H1 (cell line): ENCODE measurements at regions not wholly inside any gene's neighbourhood (a gene's known extent, or its start where the extent isn't known, plus 50 kb on each side); places are given as distances from the start of the nearest gene placed in this dataset.
"Not testable (repeated sequence)": the region's sequence is repeated elsewhere in the genome, so short reads cannot be mapped to it uniquely, and the experiment has no call there.

Experiments
- CTCF ChIA-PET: fragments of 300-600 bp; sonication (Branson Sonifier 250); formaldehyde crosslinking; loops from one replicate; lab custom pipeline; 2021; ENCODE audit not compliant: partially characterized antibody; lab: Charles Lee
- POLR2A ChIA-PET: fragments of 300-600 bp; sonication (Branson Sonifier 250); formaldehyde crosslinking; loops from one replicate; lab custom pipeline; 2021; ENCODE audit warnings: inconsistent platforms; ENCODE audit not compliant: partially characterized antibody; lab: Charles Lee
- DNase-seq, 2 experiments: peaks; one replicate each; pipeline versions ENCODE4 v3.0.0 to v3.0.0-alpha.2; 2010 to 2022; ENCODE audit warnings: low spot score in 2 of 2, low read depth in 1 of 2, mixed read lengths in 1 of 2
- FAIRE-seq: peaks from 2 replicates; lab custom pipeline; 2011; peaks lifted over from hg19 to GRCh38; lab: Jason Lieb, UNC
- H2AFZ ChIP-seq: 2 replicates; pipeline ENCODE4 v1.8.1; 2012; ENCODE audit warnings: low read length, inconsistent platforms
- H2AK5ac ChIP-seq: 2 replicates; pipeline ENCODE4 v1.6.1; 2013; ENCODE audit warnings: low read depth, low read length
- H2BK120ac ChIP-seq: replicated peaks from 2 replicates; pipeline ENCODE3; 2013; ENCODE audit warnings: low read depth, low read length, inconsistent platforms
- H2BK12ac ChIP-seq: 2 replicates; pipeline ENCODE4 v1.6.1; 2013; ENCODE audit warnings: low read depth, low read length
- H2BK15ac ChIP-seq: 2 replicates; pipeline ENCODE4 v1.6.1; 2013; ENCODE audit warnings: low read length
- H2BK20ac ChIP-seq: 2 replicates; pipeline ENCODE4 v1.6.1; 2013; ENCODE audit warnings: low read length
- H2BK5ac ChIP-seq: 2 replicates; pipeline ENCODE4 v1.6.1; 2013; ENCODE audit warnings: low read depth, low read length
- H3K14ac ChIP-seq: 2 replicates; pipeline ENCODE4 v1.6.1; 2013; ENCODE audit warnings: inconsistent platforms; ENCODE audit not compliant: insufficient read length
- H3K18ac ChIP-seq: 2 replicates; pipeline ENCODE4 v1.6.1; 2013; ENCODE audit warnings: low read length; ENCODE audit errors: extremely low read depth
- H3K23ac ChIP-seq: 2 replicates; pipeline ENCODE4 v1.6.1; 2013; ENCODE audit warnings: inconsistent platforms; ENCODE audit not compliant: insufficient read length
- H3K23me2 ChIP-seq: 2 replicates; pipeline ENCODE4 v1.6.1; 2013; ENCODE audit warnings: low read depth, low read length
- H3K27ac ChIP-seq: 2 replicates; pipeline ENCODE4 v1.6.1; 2011; ENCODE audit warnings: low read depth, low read length, inconsistent platforms
- H3K27me3 ChIP-seq, 4 experiments: replicated peaks in 1 of 4; 1 replicate in 1 of 4; 2 replicates in 3 of 4; pipeline versions ENCODE4 v1.6.1 to v1.8.1; 2011 to 2013; ENCODE audit warnings: low read length in 3 of 4, mild to moderate bottlenecking in 3 of 4, inconsistent platforms in 2 of 4, mixed read lengths in 2 of 4, moderate library complexity in 1 of 4; ENCODE audit not compliant: control insufficient read depth in 3 of 4, insufficient read depth in 3 of 4; ENCODE audit errors: extremely low read depth in 1 of 4
- H3K36me3 ChIP-seq, 4 experiments: 2 replicates each; pipeline versions ENCODE4 v1.6.1 to v1.8.1; 2011 to 2013; ENCODE audit warnings: mild to moderate bottlenecking in 4 of 4, low read length in 3 of 4, moderate library complexity in 2 of 4, control low read depth in 1 of 4, inconsistent platforms in 1 of 4; ENCODE audit not compliant: insufficient read depth in 4 of 4, control insufficient read depth in 2 of 4
- H3K4ac ChIP-seq: replicated peaks from 2 replicates; pipeline ENCODE3; 2013; ENCODE audit warnings: low read length, low read depth, mixed read lengths, inconsistent platforms; ENCODE audit not compliant: insufficient read length
- H3K4me1 ChIP-seq, 4 experiments: replicated peaks in 1 of 4; 1 replicate in 1 of 4; 2 replicates in 3 of 4; pipeline versions ENCODE4 v1.6.1 to v1.8.1; 2011 to 2013; ENCODE audit warnings: low read length in 3 of 4, inconsistent platforms in 2 of 4, mixed read lengths in 1 of 4; ENCODE audit not compliant: insufficient read depth in 4 of 4, control insufficient read depth in 3 of 4
- H3K4me2 ChIP-seq, 2 experiments: 2 replicates each; pipeline versions ENCODE4 v1.6.1 to v1.8.1; 2011 to 2013; ENCODE audit warnings: low read depth in 2 of 2, low read length in 2 of 2, control low read depth in 1 of 2, inconsistent platforms in 1 of 2, mild to moderate bottlenecking in 1 of 2; ENCODE audit not compliant: insufficient read depth in 1 of 2
- H3K4me3 ChIP-seq, 4 experiments: fragments of 200-600, 300-600 bp in 1 of 4; sonication (generic), shearing (Covaris generic), sonication (Bioruptor Twin) in 1 of 4; 2 replicates each; pipeline versions ENCODE4 v1.5.1 to v1.8.1; 2011 to 2016; ENCODE audit warnings: low read length in 4 of 4, low read depth in 3 of 4, control low read depth in 2 of 4, inconsistent platforms in 2 of 4, mild to moderate bottlenecking in 2 of 4, mixed read lengths in 1 of 4, moderate library complexity in 1 of 4; ENCODE audit not compliant: insufficient read depth in 2 of 4; ENCODE audit errors: extremely low read depth in 1 of 4
- H3K56ac ChIP-seq: replicated peaks from 2 replicates; pipeline ENCODE3; 2013; ENCODE audit warnings: low read depth, mild to moderate bottlenecking, mixed read lengths, low read length, inconsistent platforms; ENCODE audit not compliant: insufficient read length
- H3K79me1 ChIP-seq: 2 replicates; pipeline ENCODE4 v1.6.1; 2013; ENCODE audit warnings: low read depth, low read length, control low read depth
- H3K79me2 ChIP-seq, 2 experiments: 2 replicates each; pipeline versions ENCODE4 v1.6.1 to v1.8.1; 2012 to 2013; ENCODE audit warnings: low read length in 2 of 2, mild to moderate bottlenecking in 2 of 2, inconsistent platforms in 1 of 2; ENCODE audit not compliant: insufficient read depth in 2 of 2, control insufficient read depth in 1 of 2
- H3K9ac ChIP-seq, 4 experiments: replicated peaks in 1 of 4; 1 replicate in 1 of 4; 2 replicates in 3 of 4; pipeline versions ENCODE4 v1.6.1 to v1.8.1; 2011 to 2013; ENCODE audit warnings: low read depth in 3 of 4, low read length in 3 of 4, control low read depth in 2 of 4, mild to moderate bottlenecking in 2 of 4, moderate library complexity in 2 of 4, inconsistent platforms in 1 of 4; ENCODE audit errors: extremely low read depth in 1 of 4
- H3K9me3 ChIP-seq, 2 experiments: 2 replicates each; pipeline versions ENCODE4 v1.6.1 to v1.8.1; 2012 to 2013; ENCODE audit warnings: mild to moderate bottlenecking in 2 of 2, moderate library complexity in 2 of 2, control low read depth in 1 of 2, inconsistent platforms in 1 of 2, low read depth in 1 of 2, low read length in 1 of 2, mixed read lengths in 1 of 2; ENCODE audit not compliant: insufficient read depth in 2 of 2
- H4K20me1 ChIP-seq, 2 experiments: replicated peaks in 1 of 2; 2 replicates each; pipeline versions ENCODE3 to v1.8.1; 2011 to 2013; ENCODE audit warnings: inconsistent platforms in 2 of 2, low read length in 2 of 2, mild to moderate bottlenecking in 1 of 2; ENCODE audit not compliant: insufficient read depth in 2 of 2, control insufficient read depth in 1 of 2
- H4K5ac ChIP-seq: 2 replicates; pipeline ENCODE4 v1.6.1; 2013; ENCODE audit warnings: low read length, low read depth, mixed read lengths, inconsistent platforms; ENCODE audit not compliant: insufficient read length
- H4K8ac ChIP-seq: 2 replicates; pipeline ENCODE4 v1.8.0; 2013; ENCODE audit warnings: mild to moderate bottlenecking, moderate library complexity, low read length, inconsistent platforms; ENCODE audit not compliant: insufficient read depth; ENCODE audit errors: extremely low read depth
- H4K91ac ChIP-seq: replicated peaks from 2 replicates; pipeline ENCODE3; 2013; ENCODE audit warnings: low read length, mixed read lengths, inconsistent platforms; ENCODE audit not compliant: insufficient read length
- WGBS, 2 experiments: shearing (Covaris generic) in 1 of 2; methylation state at CpG; one replicate each; pipeline versions ENCODE4 v1.1.6 to v1.1.7; 2013 to 2015; ENCODE audit warnings: low lambda C conversion rate in 2 of 2, mixed read lengths in 2 of 2, inconsistent platforms in 1 of 2, low coverage in 1 of 2, missing lambda C conversion rate in 1 of 2; ENCODE audit not compliant: insufficient replicate concordance in 2 of 2, insufficient coverage in 1 of 2, insufficient read length in 1 of 2; ENCODE audit errors: extremely low coverage in 1 of 2, missing lambda C conversion rate in 1 of 2; 5-methylcytosine and 5-hydroxymethylcytosine counted together

GRCh38 chr2:90179591-90179990 is 1488.1 kb downstream of the RPIA start:
- FAIRE-seq, POLR2A ChIA-PET: not testable (repeated sequence)

More at GRCh38 chr2:90179591-90179990, 1488.1 kb downstream of the RPIA start:
- H2BK12ac ChIP-seq, H3K56ac ChIP-seq, DNase-seq, H4K8ac ChIP-seq, H3K4ac ChIP-seq, H3K14ac ChIP-seq, H4K91ac ChIP-seq, H4K5ac ChIP-seq, H3K23me2 ChIP-seq, H4K20me1 ChIP-seq, H2AK5ac ChIP-seq, H2AFZ ChIP-seq, H2BK15ac ChIP-seq, H3K9ac ChIP-seq, H3K9me3 ChIP-seq, H2BK20ac ChIP-seq, H2BK5ac ChIP-seq, H3K4me2 ChIP-seq, H3K4me3 ChIP-seq, H3K36me3 ChIP-seq, H3K79me2 ChIP-seq, H2BK120ac ChIP-seq, H3K4me1 ChIP-seq, H3K27ac ChIP-seq, H3K18ac ChIP-seq, H3K23ac ChIP-seq, H3K27me3 ChIP-seq, CTCF ChIA-PET, H3K79me1 ChIP-seq: not testable (repeated sequence)
- WGBS, 2 experiments, result 83% methylated on average over 2 of the region's 3 CpGs; no CpG with 5 or more reads in 1 of the 2 experiments
